Osteocyte (in vitro differentiated cells): ENCODE measurements at regions not wholly inside any gene's neighbourhood (a gene's known extent, or its start where the extent isn't known, plus 50 kb on each side); places are given as distances from the start of the nearest gene placed in this dataset.
A peak's percentile ranks its signal among the peaks of the same experiment; 100 is the strongest.

ENCODE experiments used
- DNase-seq: peaks from one replicate; pipeline ENCODE4 v3.0.0; 2021; ENCODE audit warnings: mixed read lengths; ENCODE audit not compliant: unreplicated experiment; ENCODE audit errors: extremely low spot score
- H3K27ac Mint-ChIP-seq: one replicate; pipeline ENCODE4 v1.8.0; 2021; ENCODE audit warnings: mild to moderate bottlenecking, mixed read lengths; ENCODE audit not compliant: unreplicated experiment
- H3K27me3 Mint-ChIP-seq: one replicate; pipeline ENCODE4 v1.8.0; 2021; ENCODE audit warnings: mixed read lengths; ENCODE audit not compliant: unreplicated experiment
- H3K36me3 Mint-ChIP-seq: one replicate; pipeline ENCODE4 v1.8.0; 2021; ENCODE audit warnings: mixed read lengths; ENCODE audit not compliant: unreplicated experiment
- H3K4me1 Mint-ChIP-seq: one replicate; pipeline ENCODE4 v1.8.0; 2021; ENCODE audit warnings: mixed read lengths; ENCODE audit not compliant: unreplicated experiment
- H3K4me3 Mint-ChIP-seq: one replicate; pipeline ENCODE4 v1.8.0; 2021; ENCODE audit warnings: mild to moderate bottlenecking, moderate library complexity, mixed read lengths; ENCODE audit not compliant: unreplicated experiment
- H3K9me3 Mint-ChIP-seq: one replicate; pipeline ENCODE4 v1.8.0; 2021; ENCODE audit warnings: mixed read lengths; ENCODE audit not compliant: unreplicated experiment
- TF ChIP-seq, protein P1 (sequence below): fragments of 200-600 bp; sonication (generic); IDR thresholded peaks from 2 replicates; pipeline ENCODE4 v1.5.0; 2021; ENCODE audit warnings: antibody characterized with exemption, mild to moderate bottlenecking, moderate library complexity

DNA sequence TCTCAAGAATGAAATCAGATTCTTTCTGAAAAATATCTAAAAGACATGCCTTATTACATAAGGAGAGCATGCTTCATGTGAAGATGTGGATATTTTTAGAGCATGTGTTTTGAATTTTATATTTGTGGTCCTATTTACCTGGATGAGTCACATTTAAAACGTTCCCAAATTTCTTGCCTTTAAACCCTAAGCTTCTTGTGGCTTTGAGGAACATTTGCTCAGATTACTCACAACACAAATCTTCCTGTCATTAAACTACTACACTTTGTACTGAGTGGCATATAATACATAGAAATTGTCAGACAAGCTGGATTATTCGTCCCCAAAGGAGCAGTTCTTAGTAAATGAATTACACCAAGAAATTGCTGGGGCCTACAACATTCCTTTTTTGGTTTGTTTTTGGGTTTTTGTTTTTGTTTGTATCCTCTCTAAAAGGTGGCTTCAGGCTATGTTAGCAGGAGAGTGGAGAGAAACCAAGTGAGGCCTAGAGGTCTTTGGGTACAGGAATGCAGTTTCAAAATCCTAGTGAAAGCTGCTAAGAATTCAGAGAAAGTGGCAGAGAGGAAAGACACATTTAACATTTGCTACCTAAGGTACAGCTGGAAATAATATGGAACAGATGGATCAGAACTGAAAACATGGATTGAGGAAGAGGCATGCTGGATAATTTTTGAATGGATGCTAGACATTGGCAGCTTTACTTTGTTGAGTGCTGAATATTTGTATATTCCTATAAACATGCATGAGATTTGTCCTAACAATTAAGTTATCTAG, 128.1 kb downstream of the RPL22L1 start:
- TF ChIP-seq, protein P1, sequence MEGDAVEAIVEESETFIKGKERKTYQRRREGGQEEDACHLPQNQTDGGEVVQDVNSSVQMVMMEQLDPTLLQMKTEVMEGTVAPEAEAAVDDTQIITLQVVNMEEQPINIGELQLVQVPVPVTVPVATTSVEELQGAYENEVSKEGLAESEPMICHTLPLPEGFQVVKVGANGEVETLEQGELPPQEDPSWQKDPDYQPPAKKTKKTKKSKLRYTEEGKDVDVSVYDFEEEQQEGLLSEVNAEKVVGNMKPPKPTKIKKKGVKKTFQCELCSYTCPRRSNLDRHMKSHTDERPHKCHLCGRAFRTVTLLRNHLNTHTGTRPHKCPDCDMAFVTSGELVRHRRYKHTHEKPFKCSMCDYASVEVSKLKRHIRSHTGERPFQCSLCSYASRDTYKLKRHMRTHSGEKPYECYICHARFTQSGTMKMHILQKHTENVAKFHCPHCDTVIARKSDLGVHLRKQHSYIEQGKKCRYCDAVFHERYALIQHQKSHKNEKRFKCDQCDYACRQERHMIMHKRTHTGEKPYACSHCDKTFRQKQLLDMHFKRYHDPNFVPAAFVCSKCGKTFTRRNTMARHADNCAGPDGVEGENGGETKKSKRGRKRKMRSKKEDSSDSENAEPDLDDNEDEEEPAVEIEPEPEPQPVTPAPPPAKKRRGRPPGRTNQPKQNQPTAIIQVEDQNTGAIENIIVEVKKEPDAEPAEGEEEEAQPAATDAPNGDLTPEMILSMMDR: no peak
- no peak for DNase-seq
- H3K36me3 Mint-ChIP-seq: no peaks in the 10 kb centered on the region
- no peaks in the 10 kb centered on the region for H3K27me3 Mint-ChIP-seq
- peak overlapping the region; percentile 59 for H3K27ac Mint-ChIP-seq
- H3K9me3 Mint-ChIP-seq: peaks cover 17% of the 10 kb centered on the region
- H3K4me1 Mint-ChIP-seq: peaks cover 61% of the 10 kb centered on the region
- no peak overlapping the region for H3K4me3 Mint-ChIP-seq

DNA sequence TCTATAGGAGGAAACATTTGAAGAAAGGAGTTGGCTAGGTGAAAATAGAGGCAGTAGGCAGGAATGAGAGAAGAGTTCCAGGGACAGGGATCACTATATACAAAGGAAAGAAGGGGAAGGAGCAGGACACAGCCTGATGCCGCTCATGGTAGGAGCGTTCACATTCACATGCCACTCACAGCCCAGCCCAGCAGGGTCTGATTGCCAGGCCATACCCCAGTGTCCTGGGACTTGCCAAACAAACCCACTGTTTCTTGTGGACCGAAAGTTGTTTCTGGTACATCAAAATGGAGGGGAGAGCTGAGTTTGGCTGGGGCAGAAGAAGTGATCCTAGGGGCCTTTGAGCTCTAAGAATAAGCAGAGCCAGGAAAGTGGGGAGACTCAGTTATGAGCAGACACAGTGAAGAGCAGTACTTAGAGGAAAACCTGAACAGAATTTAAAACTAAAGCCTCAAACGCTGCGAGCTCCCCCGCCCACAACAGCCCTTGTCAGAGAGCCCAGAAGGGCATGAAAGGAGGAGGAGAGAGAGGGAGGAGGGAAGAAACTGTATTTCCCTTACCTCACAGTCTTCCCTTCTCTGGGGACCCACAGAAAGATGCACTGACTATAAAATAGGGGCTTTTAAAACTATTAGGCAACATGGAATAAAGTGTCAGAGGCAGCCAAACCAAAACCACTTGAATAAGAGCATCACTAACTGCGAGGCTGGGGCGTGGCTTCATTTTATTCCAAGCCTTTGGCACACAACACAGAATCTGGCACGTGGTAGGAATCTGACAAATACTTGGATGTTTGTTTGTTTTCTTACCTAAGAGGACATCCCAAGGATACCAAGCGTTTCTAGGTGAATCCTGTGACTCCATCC, 129.0 kb downstream of the RPL22L1 start:
- Mint-ChIP-seq H3K4me1 (peaks cover 58% of the 10 kb centered on the region), H3K4me3 (peak overlapping the region; percentile 23), H3K36me3 (no peaks in the 10 kb centered on the region), H3K27me3 (no peaks in the 10 kb centered on the region), H3K9me3 (peaks cover 9% of the 10 kb centered on the region), H3K27ac (peak overlapping the region; percentile 59)
- TF ChIP-seq, protein P1: no peak
- DNase-seq: no peak

DNA sequence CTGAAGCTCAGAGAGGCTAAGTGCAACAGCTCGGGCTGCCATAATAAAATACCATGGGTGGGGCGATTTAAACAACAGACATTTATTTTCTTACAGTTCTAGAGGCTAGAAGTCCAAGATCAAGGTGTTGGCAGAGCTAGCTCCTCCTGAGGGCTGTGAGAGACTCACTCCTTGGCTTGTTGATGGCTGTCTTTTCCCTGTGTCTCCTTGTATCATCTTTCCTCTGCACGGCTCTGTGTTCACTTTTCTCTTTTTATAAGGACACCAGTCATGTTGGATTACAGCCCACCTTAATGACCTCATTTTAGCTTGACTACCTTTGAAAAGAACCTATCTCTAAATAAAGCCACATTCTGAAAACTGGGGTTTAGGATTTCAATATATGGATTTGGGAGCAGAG, 129.7 kb downstream of the RPL22L1 start:
- H3K27me3 Mint-ChIP-seq: no peaks in the 10 kb centered on the region
- H3K4me3 Mint-ChIP-seq: no peak overlapping the region
- peaks cover 53% of the 10 kb centered on the region for H3K4me1 Mint-ChIP-seq
- no peak for DNase-seq
- peak overlapping the region; percentile 59 for H3K27ac Mint-ChIP-seq
- TF ChIP-seq, protein P1: no peak
- H3K36me3 Mint-ChIP-seq: no peaks in the 10 kb centered on the region
- peaks cover 3% of the 10 kb centered on the region for H3K9me3 Mint-ChIP-seq

DNA sequence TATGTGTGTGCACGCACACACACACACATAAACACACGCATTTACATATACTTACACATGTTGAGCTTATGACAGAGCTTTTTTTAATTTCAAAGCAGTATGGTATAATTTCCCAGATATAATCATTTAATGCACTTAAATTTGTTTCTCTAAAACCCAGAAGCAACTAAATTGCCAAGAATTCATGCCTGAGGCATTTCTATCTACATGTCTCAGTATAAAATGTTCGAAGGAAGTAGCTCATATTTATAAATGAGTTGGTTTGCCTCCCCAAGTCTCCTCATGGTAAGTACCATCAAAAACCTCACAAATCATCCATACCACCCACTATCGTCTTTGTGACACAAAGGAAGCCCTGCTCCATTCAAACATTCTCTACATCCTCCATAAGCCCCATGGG, 130.6 kb downstream of the RPL22L1 start:
- Mint-ChIP-seq H3K4me1 (peaks cover 49% of the 10 kb centered on the region), H3K4me3 (no peak overlapping the region), H3K9me3 (peaks cover 3% of the 10 kb centered on the region), H3K36me3 (no peaks in the 10 kb centered on the region), H3K27me3 (no peaks in the 10 kb centered on the region), H3K27ac (peak overlapping the region; percentile 19)
- DNase-seq: no peak
- TF ChIP-seq, protein P1: no peak

DNA sequence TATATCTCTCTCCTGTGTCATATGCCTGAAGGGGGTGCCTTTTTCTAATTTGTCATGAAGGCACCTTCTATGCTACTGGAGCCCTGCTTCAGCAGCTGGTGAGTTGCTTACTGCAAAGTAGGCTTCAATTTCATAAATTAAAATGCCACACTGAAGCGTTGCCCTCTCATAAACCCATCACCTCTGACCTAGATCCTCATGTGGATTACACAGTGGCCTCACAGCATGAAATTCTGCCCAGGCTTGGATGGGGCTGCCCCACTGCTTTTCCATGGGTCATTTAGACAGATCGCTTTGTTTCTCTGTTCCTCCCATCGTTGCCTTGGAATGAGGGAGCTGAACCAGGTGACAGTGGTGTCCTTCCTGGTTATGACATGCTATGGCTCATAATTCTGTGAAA, 131.2 kb downstream of the RPL22L1 start:
- Mint-ChIP-seq H3K27ac (no peak overlapping the region), H3K27me3 (no peaks in the 10 kb centered on the region), H3K9me3 (peaks cover 3% of the 10 kb centered on the region), H3K4me3 (no peak overlapping the region), H3K4me1 (peaks cover 49% of the 10 kb centered on the region), H3K36me3 (no peaks in the 10 kb centered on the region)
- TF ChIP-seq, protein P1: no peak
- no peak for DNase-seq
